H1 (cell line): ENCODE measurements at regions not wholly inside any gene's neighbourhood (a gene's known extent, or its start where the extent isn't known, plus 50 kb on each side); places are given as distances from the start of the nearest gene placed in this dataset.

ENCODE experiments used
- CTCF ChIA-PET: fragments of 300-600 bp; sonication (Branson Sonifier 250); formaldehyde crosslinking; loops from one replicate; lab custom pipeline; 2021; ENCODE audit not compliant: partially characterized antibody; lab: Charles Lee
- POLR2A ChIA-PET: fragments of 300-600 bp; sonication (Branson Sonifier 250); formaldehyde crosslinking; loops from one replicate; lab custom pipeline; 2021; ENCODE audit warnings: inconsistent platforms; ENCODE audit not compliant: partially characterized antibody; lab: Charles Lee
- DNase-seq, 2 experiments: peaks; one replicate each; pipeline versions ENCODE4 v3.0.0 to v3.0.0-alpha.2; 2010 to 2022; ENCODE audit warnings: low spot score in 2 of 2, low read depth in 1 of 2, mixed read lengths in 1 of 2
- FAIRE-seq: peaks from 2 replicates; lab custom pipeline; 2011; peaks lifted over from hg19 to GRCh38; lab: Jason Lieb, UNC
- H2AFZ ChIP-seq: 2 replicates; pipeline ENCODE4 v1.8.1; 2012; ENCODE audit warnings: low read length, inconsistent platforms
- H2AK5ac ChIP-seq: 2 replicates; pipeline ENCODE4 v1.6.1; 2013; ENCODE audit warnings: low read depth, low read length
- H2BK120ac ChIP-seq: replicated peaks from 2 replicates; pipeline ENCODE3; 2013; ENCODE audit warnings: low read depth, low read length, inconsistent platforms
- H2BK12ac ChIP-seq: 2 replicates; pipeline ENCODE4 v1.6.1; 2013; ENCODE audit warnings: low read depth, low read length
- H2BK15ac ChIP-seq: 2 replicates; pipeline ENCODE4 v1.6.1; 2013; ENCODE audit warnings: low read length
- H2BK20ac ChIP-seq: 2 replicates; pipeline ENCODE4 v1.6.1; 2013; ENCODE audit warnings: low read length
- H2BK5ac ChIP-seq: 2 replicates; pipeline ENCODE4 v1.6.1; 2013; ENCODE audit warnings: low read depth, low read length
- H3K14ac ChIP-seq: 2 replicates; pipeline ENCODE4 v1.6.1; 2013; ENCODE audit warnings: inconsistent platforms; ENCODE audit not compliant: insufficient read length
- H3K18ac ChIP-seq: 2 replicates; pipeline ENCODE4 v1.6.1; 2013; ENCODE audit warnings: low read length; ENCODE audit errors: extremely low read depth
- H3K23ac ChIP-seq: 2 replicates; pipeline ENCODE4 v1.6.1; 2013; ENCODE audit warnings: inconsistent platforms; ENCODE audit not compliant: insufficient read length
- H3K23me2 ChIP-seq: 2 replicates; pipeline ENCODE4 v1.6.1; 2013; ENCODE audit warnings: low read depth, low read length
- H3K27ac ChIP-seq: 2 replicates; pipeline ENCODE4 v1.6.1; 2011; ENCODE audit warnings: low read depth, low read length, inconsistent platforms
- H3K27me3 ChIP-seq, 4 experiments: replicated peaks in 1 of 4; 1 replicate in 1 of 4; 2 replicates in 3 of 4; pipeline versions ENCODE4 v1.6.1 to v1.8.1; 2011 to 2013; ENCODE audit warnings: low read length in 3 of 4, mild to moderate bottlenecking in 3 of 4, inconsistent platforms in 2 of 4, mixed read lengths in 2 of 4, moderate library complexity in 1 of 4; ENCODE audit not compliant: control insufficient read depth in 3 of 4, insufficient read depth in 3 of 4; ENCODE audit errors: extremely low read depth in 1 of 4
- H3K36me3 ChIP-seq, 4 experiments: 2 replicates each; pipeline versions ENCODE4 v1.6.1 to v1.8.1; 2011 to 2013; ENCODE audit warnings: mild to moderate bottlenecking in 4 of 4, low read length in 3 of 4, moderate library complexity in 2 of 4, control low read depth in 1 of 4, inconsistent platforms in 1 of 4; ENCODE audit not compliant: insufficient read depth in 4 of 4, control insufficient read depth in 2 of 4
- H3K4ac ChIP-seq: replicated peaks from 2 replicates; pipeline ENCODE3; 2013; ENCODE audit warnings: low read length, low read depth, mixed read lengths, inconsistent platforms; ENCODE audit not compliant: insufficient read length
- H3K4me1 ChIP-seq, 4 experiments: replicated peaks in 1 of 4; 1 replicate in 1 of 4; 2 replicates in 3 of 4; pipeline versions ENCODE4 v1.6.1 to v1.8.1; 2011 to 2013; ENCODE audit warnings: low read length in 3 of 4, inconsistent platforms in 2 of 4, mixed read lengths in 1 of 4; ENCODE audit not compliant: insufficient read depth in 4 of 4, control insufficient read depth in 3 of 4
- H3K4me2 ChIP-seq, 2 experiments: 2 replicates each; pipeline versions ENCODE4 v1.6.1 to v1.8.1; 2011 to 2013; ENCODE audit warnings: low read depth in 2 of 2, low read length in 2 of 2, control low read depth in 1 of 2, inconsistent platforms in 1 of 2, mild to moderate bottlenecking in 1 of 2; ENCODE audit not compliant: insufficient read depth in 1 of 2
- H3K4me3 ChIP-seq, 4 experiments: fragments of 200-600, 300-600 bp in 1 of 4; sonication (generic), shearing (Covaris generic), sonication (Bioruptor Twin) in 1 of 4; 2 replicates each; pipeline versions ENCODE4 v1.5.1 to v1.8.1; 2011 to 2016; ENCODE audit warnings: low read length in 4 of 4, low read depth in 3 of 4, control low read depth in 2 of 4, inconsistent platforms in 2 of 4, mild to moderate bottlenecking in 2 of 4, mixed read lengths in 1 of 4, moderate library complexity in 1 of 4; ENCODE audit not compliant: insufficient read depth in 2 of 4; ENCODE audit errors: extremely low read depth in 1 of 4
- H3K56ac ChIP-seq: replicated peaks from 2 replicates; pipeline ENCODE3; 2013; ENCODE audit warnings: low read depth, mild to moderate bottlenecking, mixed read lengths, low read length, inconsistent platforms; ENCODE audit not compliant: insufficient read length
- H3K79me1 ChIP-seq: 2 replicates; pipeline ENCODE4 v1.6.1; 2013; ENCODE audit warnings: low read depth, low read length, control low read depth
- H3K79me2 ChIP-seq, 2 experiments: 2 replicates each; pipeline versions ENCODE4 v1.6.1 to v1.8.1; 2012 to 2013; ENCODE audit warnings: low read length in 2 of 2, mild to moderate bottlenecking in 2 of 2, inconsistent platforms in 1 of 2; ENCODE audit not compliant: insufficient read depth in 2 of 2, control insufficient read depth in 1 of 2
- H3K9ac ChIP-seq, 4 experiments: replicated peaks in 1 of 4; 1 replicate in 1 of 4; 2 replicates in 3 of 4; pipeline versions ENCODE4 v1.6.1 to v1.8.1; 2011 to 2013; ENCODE audit warnings: low read depth in 3 of 4, low read length in 3 of 4, control low read depth in 2 of 4, mild to moderate bottlenecking in 2 of 4, moderate library complexity in 2 of 4, inconsistent platforms in 1 of 4; ENCODE audit errors: extremely low read depth in 1 of 4
- H3K9me3 ChIP-seq, 2 experiments: 2 replicates each; pipeline versions ENCODE4 v1.6.1 to v1.8.1; 2012 to 2013; ENCODE audit warnings: mild to moderate bottlenecking in 2 of 2, moderate library complexity in 2 of 2, control low read depth in 1 of 2, inconsistent platforms in 1 of 2, low read depth in 1 of 2, low read length in 1 of 2, mixed read lengths in 1 of 2; ENCODE audit not compliant: insufficient read depth in 2 of 2
- H4K20me1 ChIP-seq, 2 experiments: replicated peaks in 1 of 2; 2 replicates each; pipeline versions ENCODE3 to v1.8.1; 2011 to 2013; ENCODE audit warnings: inconsistent platforms in 2 of 2, low read length in 2 of 2, mild to moderate bottlenecking in 1 of 2; ENCODE audit not compliant: insufficient read depth in 2 of 2, control insufficient read depth in 1 of 2
- H4K5ac ChIP-seq: 2 replicates; pipeline ENCODE4 v1.6.1; 2013; ENCODE audit warnings: low read length, low read depth, mixed read lengths, inconsistent platforms; ENCODE audit not compliant: insufficient read length
- H4K8ac ChIP-seq: 2 replicates; pipeline ENCODE4 v1.8.0; 2013; ENCODE audit warnings: mild to moderate bottlenecking, moderate library complexity, low read length, inconsistent platforms; ENCODE audit not compliant: insufficient read depth; ENCODE audit errors: extremely low read depth
- H4K91ac ChIP-seq: replicated peaks from 2 replicates; pipeline ENCODE3; 2013; ENCODE audit warnings: low read length, mixed read lengths, inconsistent platforms; ENCODE audit not compliant: insufficient read length
- BCL11A ChIP-seq, 2 experiments: IDR thresholded peaks; one replicate each; pipeline ENCODE4 v1.6.1; 2011; ENCODE audit warnings: low read depth in 2 of 2, low read length in 2 of 2, mild to moderate bottlenecking in 2 of 2
- FOSL1 ChIP-seq: IDR thresholded peaks from 2 replicates; pipeline ENCODE4 v1.6.1; 2011; ENCODE audit warnings: mild to moderate bottlenecking, low read depth, low read length, moderate library complexity; ENCODE audit not compliant: insufficient read depth
- GTF2F1 ChIP-seq: IDR thresholded peaks from 2 replicates; pipeline ENCODE4 v1.6.1; 2012; ENCODE audit warnings: low read depth, low read length, improper control_type of control experiment, borderline replicate concordance
- JUND ChIP-seq: IDR thresholded peaks from 2 replicates; pipeline ENCODE4 v1.6.1; 2011; ENCODE audit warnings: mild to moderate bottlenecking, improper control_type of control experiment, low read length
- KDM1A ChIP-seq: fragments of 200-600, 300-600 bp; sonication (generic); IDR thresholded peaks from 2 replicates; pipeline ENCODE4 v1.7.1; 2016; ENCODE audit warnings: mild to moderate bottlenecking, low read length, borderline replicate concordance
- KDM4A ChIP-seq: IDR thresholded peaks from one replicate; pipeline ENCODE4 v1.7.1; 2012; ENCODE audit warnings: low read depth, mild to moderate bottlenecking, moderate library complexity, low read length, inconsistent platforms; ENCODE audit not compliant: severe bottlenecking
- NANOG ChIP-seq: IDR thresholded peaks from 2 replicates; pipeline ENCODE4 v1.6.1; 2011; ENCODE audit warnings: low read length, low read depth, mild to moderate bottlenecking, inconsistent platforms; ENCODE audit not compliant: insufficient read depth, poor library complexity, severe bottlenecking
- RAD21 ChIP-seq, 2 experiments: IDR thresholded peaks in 1 of 2; conservative IDR thresholded peaks in 1 of 2; 2 replicates each; pipeline ENCODE4 v1.6.1; 2011; ENCODE audit warnings: low read depth in 2 of 2, low read length in 2 of 2, improper control_type of control experiment in 1 of 2, inconsistent platforms in 1 of 2, mild to moderate bottlenecking in 1 of 2, moderate library complexity in 1 of 2
- RNF2 ChIP-seq: fragments of 200-900, 300-1000 bp; sonication (generic); IDR thresholded peaks from 2 replicates; pipeline ENCODE4 v1.7.1; 2016; ENCODE audit warnings: borderline replicate concordance, low read depth, mild to moderate bottlenecking, antibody characterized with exemption, low read length; ENCODE audit not compliant: poor library complexity, severe bottlenecking; ENCODE audit errors: missing control alignments
- SP1 ChIP-seq: IDR thresholded peaks from 2 replicates; pipeline ENCODE4 v1.6.1; 2011; ENCODE audit warnings: low read depth, low read length
- SP4 ChIP-seq: IDR thresholded peaks from 2 replicates; pipeline ENCODE4 v1.6.1; 2012; ENCODE audit warnings: low read length, inconsistent platforms
- TAF1 ChIP-seq: IDR thresholded peaks from 2 replicates; pipeline ENCODE4 v1.6.1; 2011; ENCODE audit warnings: mild to moderate bottlenecking, low read depth, low read length
- TBP ChIP-seq: IDR thresholded peaks from 2 replicates; pipeline ENCODE4 v1.6.1; 2011; ENCODE audit warnings: low read depth, low read length, improper control_type of control experiment

GRCh38 chr10:3362394-3362793 is 189.8 kb upstream of the PITRM1 start:
- CTCF ChIA-PET = no interaction called here
- H3K56ac ChIP-seq = no peak overlapping the region
- H2BK15ac ChIP-seq = no peak overlapping the region
- no peak overlapping the region for H2AFZ ChIP-seq
- H4K20me1 ChIP-seq = no peaks in the 10 kb centered on the region
- no peak for FAIRE-seq
- H3K18ac ChIP-seq = no peak overlapping the region
- no peak overlapping the region for H3K14ac ChIP-seq
- no peak overlapping the region for H3K4me2 ChIP-seq
- no peak overlapping the region for H3K4me3 ChIP-seq
- H3K36me3 ChIP-seq = peaks cover 0 to 5% (median 0%) of the 10 kb centered on the region in 4 experiments; a peak in 2 of 8 replicates
- H3K4ac ChIP-seq = no peak overlapping the region
- no peaks in the 10 kb centered on the region for H3K79me1 ChIP-seq
- H2AK5ac ChIP-seq = no peak overlapping the region
- H2BK5ac ChIP-seq = no peak overlapping the region
- H3K9ac ChIP-seq = no peak overlapping the region
- H2BK12ac ChIP-seq = no peak overlapping the region
- no peak overlapping the region for H3K27ac ChIP-seq
- no peak overlapping the region for H4K8ac ChIP-seq
- no peaks in the 10 kb centered on the region for H3K23me2 ChIP-seq
- H3K27me3 ChIP-seq = no peaks in the 10 kb centered on the region
- H3K9me3 ChIP-seq = peaks cover 21 to 34% of the 10 kb centered on the region in 2 experiments
- no peak overlapping the region for H2BK120ac ChIP-seq
- TF ChIP-seq TBP = no peak
- TF ChIP-seq SP4 = no peak
- TF ChIP-seq NANOG = no peak
- TF ChIP-seq RAD21 (IDR thresholded peaks at IDR 0.05 in 1 of 2, conservative IDR thresholded peaks at IDR 0.05 in 1 of 2; ENCODE audit: low read depth in 2 of 2, low read length in 2 of 2) = no peak
- no peak for TF ChIP-seq JUND
- no peak for TF ChIP-seq KDM4A
- TF ChIP-seq RNF2 = no peak
- no peak for TF ChIP-seq GTF2F1
- TF ChIP-seq KDM1A = no peak
- TF ChIP-seq SP1 = no peak
- no peak for TF ChIP-seq FOSL1
- TF ChIP-seq TAF1 = no peak
- no peak for TF ChIP-seq BCL11A (IDR thresholded peaks at IDR 0.05; ENCODE audit: low read depth in 2 of 2, low read length in 2 of 2)
- TF ChIP-seq, all 59 proteins: peak for 0
- Histone ChIP-seq H4K5ac (no peak overlapping the region), H3K4me1 (no peaks in the 10 kb centered on the region), H3K23ac (no peak overlapping the region), H3K79me2 (no peaks in the 10 kb centered on the region), H4K91ac (no peak overlapping the region), H2BK20ac (no peak overlapping the region)
- POLR2A ChIA-PET = no interaction called here
- no peak for DNase-seq
